Tibial nerve (tissue), 3 donors: ENCODE measurements at regions not wholly inside any gene's neighbourhood (a gene's known extent, or its start where the extent isn't known, plus 50 kb on each side); places are given as distances from the start of the nearest gene placed in this dataset.

Experiments
- POLR2A ChIP-seq, 2 donors: fragments of 450-650 bp; IDR thresholded peaks; one replicate each; pipeline ENCODE4 v1.6.1; 2017; ENCODE audit warnings: antibody characterized with exemption in 2 of 2, mild to moderate bottlenecking in 2 of 2, moderate library complexity in 2 of 2
- TF ChIP-seq, protein P1 (sequence below), 5 experiments: fragments of 200-600 bp in 3 of 5; fragments of 450-650 bp in 2 of 5; sonication (generic) in 3 of 5; IDR thresholded peaks; one replicate each; pipeline ENCODE4 v1.5.1; 2016 to 2019; ENCODE audit warnings: antibody characterized with exemption in 5 of 5, mild to moderate bottlenecking in 3 of 5, moderate library complexity in 2 of 5

DNA sequence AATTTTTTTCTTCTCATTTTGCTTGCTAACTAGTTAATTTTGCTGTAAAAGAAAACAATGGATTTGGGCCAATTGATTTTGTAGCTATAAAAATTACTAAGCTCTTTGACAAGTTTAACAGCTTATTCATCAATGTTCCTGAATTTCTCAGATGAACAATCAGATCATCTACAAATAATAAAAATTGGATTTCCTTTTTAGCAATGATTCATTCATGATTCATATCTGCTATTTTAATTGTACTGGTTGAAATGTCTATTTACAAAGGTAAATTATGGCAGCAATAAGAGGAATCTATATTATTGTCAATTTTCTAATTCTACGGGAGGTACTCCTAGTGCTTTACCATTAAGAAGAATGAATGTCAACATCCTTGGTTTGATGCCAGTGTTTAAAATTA lies 178.8 kb upstream of the BTBD3 start:
- TF ChIP-seq, protein P1, sequence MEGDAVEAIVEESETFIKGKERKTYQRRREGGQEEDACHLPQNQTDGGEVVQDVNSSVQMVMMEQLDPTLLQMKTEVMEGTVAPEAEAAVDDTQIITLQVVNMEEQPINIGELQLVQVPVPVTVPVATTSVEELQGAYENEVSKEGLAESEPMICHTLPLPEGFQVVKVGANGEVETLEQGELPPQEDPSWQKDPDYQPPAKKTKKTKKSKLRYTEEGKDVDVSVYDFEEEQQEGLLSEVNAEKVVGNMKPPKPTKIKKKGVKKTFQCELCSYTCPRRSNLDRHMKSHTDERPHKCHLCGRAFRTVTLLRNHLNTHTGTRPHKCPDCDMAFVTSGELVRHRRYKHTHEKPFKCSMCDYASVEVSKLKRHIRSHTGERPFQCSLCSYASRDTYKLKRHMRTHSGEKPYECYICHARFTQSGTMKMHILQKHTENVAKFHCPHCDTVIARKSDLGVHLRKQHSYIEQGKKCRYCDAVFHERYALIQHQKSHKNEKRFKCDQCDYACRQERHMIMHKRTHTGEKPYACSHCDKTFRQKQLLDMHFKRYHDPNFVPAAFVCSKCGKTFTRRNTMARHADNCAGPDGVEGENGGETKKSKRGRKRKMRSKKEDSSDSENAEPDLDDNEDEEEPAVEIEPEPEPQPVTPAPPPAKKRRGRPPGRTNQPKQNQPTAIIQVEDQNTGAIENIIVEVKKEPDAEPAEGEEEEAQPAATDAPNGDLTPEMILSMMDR (IDR thresholded peaks at IDR 0.05): no peak
- TF ChIP-seq POLR2A (IDR thresholded peaks at IDR 0.05): no peak
